Mesothelial cell of epicardium (in vitro differentiated cells): ENCODE measurements at regions not wholly inside any gene's neighbourhood (a gene's known extent, or its start where the extent isn't known, plus 50 kb on each side); places are given as distances from the start of the nearest gene placed in this dataset.

Experiments
- DNase-seq, 2 experiments: peaks; one replicate each; pipeline ENCODE4 v3.0.0; 2021; ENCODE audit warnings: low spot score in 2 of 2; ENCODE audit not compliant: unreplicated experiment in 2 of 2
- H3K27ac Mint-ChIP-seq: 2 replicates; pipeline ENCODE4 v1.8.0; 2021; ENCODE audit warnings: mixed read lengths
- H3K27me3 Mint-ChIP-seq: 2 replicates; pipeline ENCODE4 v1.8.0; 2021; ENCODE audit warnings: low read depth, mixed read lengths
- H3K36me3 Mint-ChIP-seq: 2 replicates; pipeline ENCODE4 v1.8.0; 2021; ENCODE audit warnings: mixed read lengths
- H3K4me1 Mint-ChIP-seq: 2 replicates; pipeline ENCODE4 v1.8.0; 2021; ENCODE audit warnings: mixed read lengths
- H3K4me3 Mint-ChIP-seq: 2 replicates; pipeline ENCODE4 v1.8.0; 2021; ENCODE audit warnings: mild to moderate bottlenecking, moderate library complexity, mixed read lengths
- H3K9me3 Mint-ChIP-seq: 2 replicates; pipeline ENCODE4 v1.8.0; 2021; ENCODE audit warnings: mixed read lengths
- TF ChIP-seq, protein P1 (sequence below): fragments of 200-600 bp; sonication (generic); IDR thresholded peaks from one replicate; pipeline ENCODE4 v1.5.0; 2021; ENCODE audit warnings: antibody characterized with exemption; ENCODE audit not compliant: unreplicated experiment

DNA sequence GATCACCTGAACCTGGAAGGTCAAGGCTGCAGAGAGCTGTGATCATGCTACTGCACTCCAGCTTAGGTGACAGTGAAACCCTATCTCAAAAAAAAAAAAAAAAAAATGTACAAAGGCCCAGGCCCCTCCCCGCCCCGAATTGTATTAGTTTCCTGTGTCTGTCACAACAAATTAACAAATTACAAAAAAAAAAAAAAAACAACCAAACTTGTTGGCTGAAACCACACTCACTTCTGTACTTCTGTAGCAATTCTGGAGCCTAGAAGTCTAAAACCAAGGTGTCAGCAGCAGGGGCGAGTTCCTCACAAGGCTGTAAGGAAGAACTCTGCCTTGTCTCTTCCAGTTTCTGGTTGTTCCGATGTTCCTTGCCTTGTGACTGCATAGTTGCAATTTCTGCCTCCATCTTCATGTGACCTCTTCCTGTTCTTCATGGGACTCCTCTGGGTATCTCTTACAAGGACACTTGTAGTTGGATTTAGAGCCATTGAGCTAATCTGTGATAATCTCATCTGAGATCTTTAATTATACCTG, 100.8 kb upstream of the ZSWIM2 start:
- DNase-seq = no peak
- TF ChIP-seq, protein P1, sequence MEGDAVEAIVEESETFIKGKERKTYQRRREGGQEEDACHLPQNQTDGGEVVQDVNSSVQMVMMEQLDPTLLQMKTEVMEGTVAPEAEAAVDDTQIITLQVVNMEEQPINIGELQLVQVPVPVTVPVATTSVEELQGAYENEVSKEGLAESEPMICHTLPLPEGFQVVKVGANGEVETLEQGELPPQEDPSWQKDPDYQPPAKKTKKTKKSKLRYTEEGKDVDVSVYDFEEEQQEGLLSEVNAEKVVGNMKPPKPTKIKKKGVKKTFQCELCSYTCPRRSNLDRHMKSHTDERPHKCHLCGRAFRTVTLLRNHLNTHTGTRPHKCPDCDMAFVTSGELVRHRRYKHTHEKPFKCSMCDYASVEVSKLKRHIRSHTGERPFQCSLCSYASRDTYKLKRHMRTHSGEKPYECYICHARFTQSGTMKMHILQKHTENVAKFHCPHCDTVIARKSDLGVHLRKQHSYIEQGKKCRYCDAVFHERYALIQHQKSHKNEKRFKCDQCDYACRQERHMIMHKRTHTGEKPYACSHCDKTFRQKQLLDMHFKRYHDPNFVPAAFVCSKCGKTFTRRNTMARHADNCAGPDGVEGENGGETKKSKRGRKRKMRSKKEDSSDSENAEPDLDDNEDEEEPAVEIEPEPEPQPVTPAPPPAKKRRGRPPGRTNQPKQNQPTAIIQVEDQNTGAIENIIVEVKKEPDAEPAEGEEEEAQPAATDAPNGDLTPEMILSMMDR = no peak
- H3K9me3 Mint-ChIP-seq = no peaks in the 10 kb centered on the region
- no peaks in the 10 kb centered on the region for H3K4me1 Mint-ChIP-seq
- no peak overlapping the region for H3K27ac Mint-ChIP-seq
- no peak overlapping the region for H3K4me3 Mint-ChIP-seq
- no peaks in the 10 kb centered on the region for H3K36me3 Mint-ChIP-seq
- no peaks in the 10 kb centered on the region for H3K27me3 Mint-ChIP-seq

DNA sequence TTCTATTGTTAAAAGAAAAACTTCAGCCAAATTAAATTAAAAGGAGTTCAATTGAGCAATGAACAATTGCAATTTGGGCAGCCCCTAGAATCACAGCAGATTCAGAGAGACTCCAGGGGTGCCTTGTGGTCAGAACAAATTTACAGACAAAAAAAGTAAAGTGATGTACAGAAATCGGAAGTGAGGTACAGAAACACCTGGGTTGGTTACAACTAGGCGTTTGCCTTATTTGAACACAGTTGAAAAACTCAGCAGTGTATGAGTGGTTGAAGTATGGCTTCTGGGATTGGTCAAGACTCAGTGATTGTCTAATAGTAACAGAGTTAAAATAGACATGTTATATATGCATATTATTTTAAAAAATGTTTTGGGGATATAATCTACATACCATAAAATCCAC, 98.5 kb upstream of the ZSWIM2 start:
- Mint-ChIP-seq H3K36me3 (no peaks in the 10 kb centered on the region), H3K27ac (no peak overlapping the region)
- TF ChIP-seq, protein P1 = no peak

DNA sequence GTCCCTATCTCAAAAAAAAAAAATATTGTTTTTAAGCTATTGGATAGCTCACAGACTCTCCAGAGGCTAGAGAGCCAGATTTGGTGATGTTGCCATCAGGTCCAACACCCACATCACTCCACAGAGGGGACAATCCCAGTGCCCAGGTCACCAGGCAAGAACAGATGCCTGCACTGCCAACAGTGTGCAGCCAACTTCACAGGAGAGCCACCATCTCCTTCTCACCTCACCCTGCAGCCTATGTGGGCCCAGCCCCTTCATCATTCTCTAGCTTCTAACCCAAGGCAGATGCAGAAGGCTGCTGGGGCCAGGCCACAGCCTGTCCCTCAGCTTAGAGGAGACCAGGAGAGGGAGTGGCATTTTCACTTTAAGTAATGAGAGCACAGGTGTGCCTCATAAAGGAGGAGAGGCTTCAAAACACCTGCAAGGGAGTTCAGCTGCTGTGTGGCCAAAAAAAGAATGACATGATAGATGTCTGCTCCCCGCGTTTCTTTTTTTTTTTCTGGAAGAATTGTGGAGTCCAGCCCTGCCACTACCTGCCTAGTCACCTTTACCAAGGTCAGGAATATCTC, 98.0 kb upstream of the ZSWIM2 start:
- Mint-ChIP-seq H3K4me1 (no peaks in the 10 kb centered on the region), H3K27me3 (no peaks in the 10 kb centered on the region), H3K27ac (no peak overlapping the region), H3K36me3 (no peaks in the 10 kb centered on the region), H3K9me3 (no peaks in the 10 kb centered on the region), H3K4me3 (no peak overlapping the region)
- TF ChIP-seq, protein P1 = no peak
- no peak for DNase-seq

More for the DNA sequence above, 98.5 kb upstream of the ZSWIM2 start:
- H3K27me3 Mint-ChIP-seq = no peaks in the 10 kb centered on the region
- H3K9me3 Mint-ChIP-seq = no peaks in the 10 kb centered on the region
- no peak for DNase-seq
- no peak overlapping the region for H3K4me3 Mint-ChIP-seq
- no peaks in the 10 kb centered on the region for H3K4me1 Mint-ChIP-seq

DNA sequence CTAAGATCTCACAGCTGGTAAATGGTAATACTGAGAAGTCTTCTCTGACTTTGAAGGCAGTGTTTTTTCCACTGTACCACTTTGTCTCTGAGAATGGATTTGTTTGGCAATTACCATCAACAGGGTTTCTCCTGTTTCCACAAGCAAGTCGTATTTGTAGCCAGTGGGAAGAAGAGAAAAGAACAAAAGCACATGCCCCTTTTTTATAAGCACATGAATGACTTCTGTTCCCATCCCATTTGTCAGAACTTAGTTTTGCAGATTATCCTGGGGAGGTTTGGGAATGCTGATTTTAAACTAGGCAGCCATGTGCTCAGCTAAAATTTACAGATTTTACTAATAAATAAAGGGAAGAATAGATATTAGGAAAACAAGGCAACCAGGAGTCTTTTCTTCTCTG, 92.9 kb upstream of the ZSWIM2 start:
- no peak overlapping the region for H3K4me3 Mint-ChIP-seq
- DNase-seq = no peak
- TF ChIP-seq, protein P1 = no peak
- H3K4me1 Mint-ChIP-seq = peaks cover 7% of the 10 kb centered on the region
- H3K27me3 Mint-ChIP-seq = no peaks in the 10 kb centered on the region
- no peaks in the 10 kb centered on the region for H3K36me3 Mint-ChIP-seq
- no peaks in the 10 kb centered on the region for H3K9me3 Mint-ChIP-seq
- H3K27ac Mint-ChIP-seq = no peak overlapping the region

DNA sequence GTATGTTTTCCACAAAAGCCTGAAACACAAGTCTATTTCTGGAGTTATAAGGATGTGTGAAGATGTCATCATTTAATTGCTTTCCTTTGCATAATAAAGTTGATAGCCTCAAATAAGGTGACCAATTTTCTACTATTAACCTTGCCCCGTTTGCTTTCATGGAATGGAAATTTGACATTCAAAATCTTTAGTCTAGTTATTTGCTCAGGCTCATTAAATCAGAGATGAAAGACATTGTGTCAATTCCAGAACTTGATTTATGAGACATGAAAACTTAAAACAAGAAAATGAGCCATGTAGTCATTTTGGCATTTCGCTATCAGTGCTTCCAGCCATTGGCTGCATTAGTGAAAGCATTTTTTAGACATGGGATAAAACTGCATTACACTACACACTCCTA, 91.5 kb upstream of the ZSWIM2 start:
- no peak for DNase-seq
- no peak overlapping the region for H3K27ac Mint-ChIP-seq
- H3K27me3 Mint-ChIP-seq = no peaks in the 10 kb centered on the region
- H3K9me3 Mint-ChIP-seq = no peaks in the 10 kb centered on the region
- H3K4me1 Mint-ChIP-seq = peaks cover 10% of the 10 kb centered on the region
- TF ChIP-seq, protein P1 = no peak
- H3K36me3 Mint-ChIP-seq = no peaks in the 10 kb centered on the region
- no peak overlapping the region for H3K4me3 Mint-ChIP-seq
